Neural progenitor cell (in vitro differentiated cells): ENCODE measurements at regions not wholly inside any gene's neighbourhood (a gene's known extent, or its start where the extent isn't known, plus 50 kb on each side); places are given as distances from the start of the nearest gene placed in this dataset.

Source experiments
- EZH2 ChIP-seq: fragments of 200-600 bp; sonication (generic); IDR thresholded peaks from 2 replicates; pipeline ENCODE4 v1.6.1; 2017; ENCODE audit warnings: antibody characterized with exemption, mild to moderate bottlenecking, moderate library complexity
- TF ChIP-seq, protein P1 (sequence below): fragments of 200-600 bp; sonication (generic); IDR thresholded peaks from 2 replicates; pipeline ENCODE4 v1.5.1; 2017; ENCODE audit warnings: antibody characterized with exemption, mild to moderate bottlenecking

- TF ChIP-seq, protein P1, sequence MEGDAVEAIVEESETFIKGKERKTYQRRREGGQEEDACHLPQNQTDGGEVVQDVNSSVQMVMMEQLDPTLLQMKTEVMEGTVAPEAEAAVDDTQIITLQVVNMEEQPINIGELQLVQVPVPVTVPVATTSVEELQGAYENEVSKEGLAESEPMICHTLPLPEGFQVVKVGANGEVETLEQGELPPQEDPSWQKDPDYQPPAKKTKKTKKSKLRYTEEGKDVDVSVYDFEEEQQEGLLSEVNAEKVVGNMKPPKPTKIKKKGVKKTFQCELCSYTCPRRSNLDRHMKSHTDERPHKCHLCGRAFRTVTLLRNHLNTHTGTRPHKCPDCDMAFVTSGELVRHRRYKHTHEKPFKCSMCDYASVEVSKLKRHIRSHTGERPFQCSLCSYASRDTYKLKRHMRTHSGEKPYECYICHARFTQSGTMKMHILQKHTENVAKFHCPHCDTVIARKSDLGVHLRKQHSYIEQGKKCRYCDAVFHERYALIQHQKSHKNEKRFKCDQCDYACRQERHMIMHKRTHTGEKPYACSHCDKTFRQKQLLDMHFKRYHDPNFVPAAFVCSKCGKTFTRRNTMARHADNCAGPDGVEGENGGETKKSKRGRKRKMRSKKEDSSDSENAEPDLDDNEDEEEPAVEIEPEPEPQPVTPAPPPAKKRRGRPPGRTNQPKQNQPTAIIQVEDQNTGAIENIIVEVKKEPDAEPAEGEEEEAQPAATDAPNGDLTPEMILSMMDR = no peak
- no peak for TF ChIP-seq EZH2
Measured at GRCh38 chr1:119251751-119252150, 111.3 kb upstream of the WARS2 start.
